ENCODE measurements at regions not wholly inside any gene's neighbourhood (a gene's known extent, or its start where the extent isn't known, plus 50 kb on each side); places are given as distances from the start of the nearest gene placed in this dataset.
"Not testable (repeated sequence)": the region's sequence is repeated elsewhere in the genome, so short reads cannot be mapped to it uniquely, and the experiment has no call there.

GRCh38 chr7:79515358-79515757, 61.9 kb upstream of the MAGI2 start:
- no peak for TF ChIP-seq CTCF (IDR thresholded peaks at IDR 0.05; ENCODE audit: control extremely low read depth, extremely low read depth, low read depth, missing control alignments)
- DNase-seq (ENCODE audit: extremely low spot score) = no peak
- ChIA-PET POLR2A (no interaction called here), CTCF (no interaction called here)

- ChIA-PET POLR2A (no interaction called here), CTCF (no interaction called here)
- TF ChIP-seq CTCF (IDR thresholded peaks at IDR 0.05; ENCODE audit: control extremely low read depth, extremely low read depth, low read depth, missing control alignments) = no peak
- DNase-seq (ENCODE audit: extremely low spot score) = no peak
These were observed 59.8 kb upstream of the MAGI2 start for GRCh38 chr7:79513261-79513660.

- ChIA-PET CTCF (no interaction called here), POLR2A (no interaction called here)
- DNase-seq (ENCODE audit: extremely low spot score) = no peak
- TF ChIP-seq CTCF (IDR thresholded peaks at IDR 0.05; ENCODE audit: control extremely low read depth, extremely low read depth, low read depth, missing control alignments) = no peak
These were observed 58.8 kb upstream of the MAGI2 start for GRCh38 chr7:79512261-79512660.

GRCh38 chr7:79511056-79511455, 57.6 kb upstream of the MAGI2 start:
- POLR2A ChIA-PET; CTCF ChIA-PET; DNase-seq (ENCODE audit: extremely low spot score): not testable (repeated sequence)

- POLR2A ChIA-PET = no interaction called here
- CTCF ChIA-PET = no interaction called here
- no peak for DNase-seq (ENCODE audit: extremely low spot score)
- no peak for TF ChIP-seq CTCF (IDR thresholded peaks at IDR 0.05; ENCODE audit: control extremely low read depth, extremely low read depth, low read depth, missing control alignments)
These were observed 53.7 kb upstream of the MAGI2 start for GRCh38 chr7:79507131-79507530.

GRCh38 chr7:79506481-79506880, 53.0 kb upstream of the MAGI2 start:
- DNase-seq (ENCODE audit: extremely low spot score) = no peak
- ChIA-PET POLR2A (no interaction called here), CTCF (no interaction called here)
- TF ChIP-seq CTCF (IDR thresholded peaks at IDR 0.05; ENCODE audit: control extremely low read depth, extremely low read depth, low read depth, missing control alignments) = no peak

- TF ChIP-seq CTCF (IDR thresholded peaks at IDR 0.05; ENCODE audit: control extremely low read depth, extremely low read depth, low read depth, missing control alignments) = no peak
- POLR2A ChIA-PET = no interaction called here
- CTCF ChIA-PET = no interaction called here
- no peak for DNase-seq (ENCODE audit: extremely low spot score)
These were observed 51.3 kb upstream of the MAGI2 start for GRCh38 chr7:79504607-79505389.
